ENCODE measurements at regions not wholly inside any gene's neighbourhood (a gene's known extent, or its start where the extent isn't known, plus 50 kb on each side); places are given as distances from the start of the nearest gene placed in this dataset.

GRCh38 chr12:19826980-19827550, 387.8 kb downstream of the AEBP2 start:
- DNase-seq (ENCODE audit: low read depth in 2 of 2) = no peak

- DNase-seq (ENCODE audit: low read depth in 2 of 2) = no peak
Measured at GRCh38 chr12:19829100-19829853, 390.0 kb downstream of the AEBP2 start.

GRCh38 chr12:19830446-19830845, 391.2 kb downstream of the AEBP2 start:
- DNase-seq (ENCODE audit: low read depth in 2 of 2) = no peak

GRCh38 chr12:19833775-19834501, 394.6 kb downstream of the AEBP2 start:
- no peak for DNase-seq (ENCODE audit: low read depth in 2 of 2)

GRCh38 chr12:19834592-19834991, 395.3 kb downstream of the AEBP2 start:
- DNase-seq (ENCODE audit: low read depth in 2 of 2) = no peak

- no peak for DNase-seq (ENCODE audit: low read depth in 2 of 2)
Measured at GRCh38 chr12:19836056-19836455, 396.8 kb downstream of the AEBP2 start.

GRCh38 chr12:19836456-19836855, 397.2 kb downstream of the AEBP2 start:
- DNase-seq (ENCODE audit: low read depth in 2 of 2) = no peak

- DNase-seq (ENCODE audit: low read depth in 2 of 2) = no peak
Measured at GRCh38 chr12:19837543-19837942, 398.3 kb downstream of the AEBP2 start.

GRCh38 chr12:19841451-19841850, 402.2 kb downstream of the AEBP2 start:
- no peak for DNase-seq (ENCODE audit: low read depth in 2 of 2)

- DNase-seq (ENCODE audit: low read depth in 2 of 2) = no peak
Measured at GRCh38 chr12:19842116-19842515, 402.8 kb downstream of the AEBP2 start.

- DNase-seq (ENCODE audit: low read depth in 2 of 2) = no peak
Measured at GRCh38 chr12:19844224-19844623, 404.9 kb downstream of the AEBP2 start.

GRCh38 chr12:19846574-19846973, 407.3 kb downstream of the AEBP2 start:
- no peak for DNase-seq (ENCODE audit: low read depth in 2 of 2)

GRCh38 chr12:19847294-19848059, 408.2 kb downstream of the AEBP2 start:
- DNase-seq (ENCODE audit: low read depth in 2 of 2) = no peak

GRCh38 chr12:19848421-19848820, 409.1 kb downstream of the AEBP2 start:
- DNase-seq (ENCODE audit: low read depth in 2 of 2) = no peak

GRCh38 chr12:19849208-19849607, 409.9 kb downstream of the AEBP2 start:
- no peak for DNase-seq (ENCODE audit: low read depth in 2 of 2)

- DNase-seq (ENCODE audit: low read depth in 2 of 2) = no peak
Measured at GRCh38 chr12:19850346-19851065, 411.2 kb downstream of the AEBP2 start.

- DNase-seq (ENCODE audit: low read depth in 2 of 2) = no peak
Measured at GRCh38 chr12:19852100-19852855, 413.0 kb downstream of the AEBP2 start.

GRCh38 chr12:19855851-19856250, 416.6 kb downstream of the AEBP2 start:
- no peak for DNase-seq (ENCODE audit: low read depth in 2 of 2)

GRCh38 chr12:19856389-19856788, 417.1 kb downstream of the AEBP2 start:
- DNase-seq (ENCODE audit: low read depth in 2 of 2) = no peak

GRCh38 chr12:19857204-19857603, 417.9 kb downstream of the AEBP2 start:
- DNase-seq (ENCODE audit: low read depth in 2 of 2) = no peak

- DNase-seq (ENCODE audit: low read depth in 2 of 2) = no peak
Measured at GRCh38 chr12:19867151-19867550, 427.9 kb downstream of the AEBP2 start.

All from stimulated activated CD8-positive, alpha-beta memory T cell treated with anti-CD3 and anti-CD28 coated beads, Interleukin-2, amount 100 ng/mL, for 48 hours (primary cell).